ENCODE measurements at regions not wholly inside any gene's neighbourhood (a gene's known extent, or its start where the extent isn't known, plus 50 kb on each side); places are given as distances from the start of the nearest gene placed in this dataset.

GRCh38 chr14:58817846-58818245 is 180.1 kb downstream of the DACT1 start:
- no peak for FAIRE-seq
- H3K27ac ChIP-seq (ENCODE audit: low read depth, low read length): no peak overlapping the region
- DNase-seq (ENCODE audit: low read depth in 1 of 2, low spot score in 2 of 2): no peak
- H3K9ac ChIP-seq (replicated peaks in 1 of 4; ENCODE audit: extremely low read depth in 1 of 4, low read depth in 3 of 4, low read length in 3 of 4): no peak overlapping the region
- H4K20me1 ChIP-seq (replicated peaks in 1 of 2; ENCODE audit: control insufficient read depth in 1 of 2, insufficient read depth in 2 of 2, low read length in 2 of 2): no peaks in the 10 kb centered on the region
- no peak overlapping the region for H2BK15ac ChIP-seq (ENCODE audit: low read length)
- H3K23ac ChIP-seq (ENCODE audit: insufficient read length): no peak overlapping the region
- H3K79me2 ChIP-seq (ENCODE audit: control insufficient read depth in 1 of 2, insufficient read depth in 2 of 2, low read length in 2 of 2): no peaks in the 10 kb centered on the region
- H3K23me2 ChIP-seq (ENCODE audit: low read depth, low read length): no peaks in the 10 kb centered on the region
- no peaks in the 10 kb centered on the region for H3K9me3 ChIP-seq (ENCODE audit: insufficient read depth in 2 of 2, low read depth in 1 of 2, low read length in 1 of 2)
- H3K18ac ChIP-seq (ENCODE audit: extremely low read depth, low read length): no peak overlapping the region
- no peak overlapping the region for H3K14ac ChIP-seq (ENCODE audit: insufficient read length)
- H2AFZ ChIP-seq (ENCODE audit: low read length): no peak overlapping the region
- H2BK12ac ChIP-seq (ENCODE audit: low read depth, low read length): no peak overlapping the region
- no peak overlapping the region for H3K4me2 ChIP-seq (ENCODE audit: insufficient read depth in 1 of 2, low read depth in 2 of 2, low read length in 2 of 2)
- H3K36me3 ChIP-seq (ENCODE audit: control insufficient read depth in 2 of 4, insufficient read depth in 4 of 4, low read length in 3 of 4): no peaks in the 10 kb centered on the region
- ChIA-PET POLR2A (ENCODE audit: partially characterized antibody) (no interaction called here), CTCF (ENCODE audit: partially characterized antibody) (interaction anchor here (0.7 to 4.5 kb wide), 5 partner anchors 9 to 203 kb away, joined by 3 to 30 read pairs (median 3); no protein-coding TSS in a partner anchor)
- no peak overlapping the region for H2AK5ac ChIP-seq (ENCODE audit: low read depth, low read length)
- H4K5ac ChIP-seq (ENCODE audit: insufficient read length, low read depth, low read length): no peak overlapping the region
- WGBS, 2 experiments (ENCODE audit: extremely low coverage in 1 of 2, insufficient coverage in 1 of 2, insufficient read length in 1 of 2, insufficient replicate concordance in 2 of 2, low coverage in 1 of 2, low lambda C conversion rate in 2 of 2, missing lambda C conversion rate in 1 of 2): 96% methylated on average over 1 of the region's 1 CpG; no CpG with 5 or more reads in 1 of the 2 experiments
- H3K79me1 ChIP-seq (ENCODE audit: low read depth, low read length): no peaks in the 10 kb centered on the region
- no peak overlapping the region for H2BK5ac ChIP-seq (ENCODE audit: low read depth, low read length)
- H3K4ac ChIP-seq (replicated peaks; ENCODE audit: insufficient read length, low read depth, low read length): no peak overlapping the region
- no peak overlapping the region for H2BK120ac ChIP-seq (replicated peaks; ENCODE audit: low read depth, low read length)
- no peaks in the 10 kb centered on the region for H3K27me3 ChIP-seq (replicated peaks in 1 of 4; ENCODE audit: control insufficient read depth in 3 of 4, extremely low read depth in 1 of 4, insufficient read depth in 3 of 4, low read length in 3 of 4)
- no peak overlapping the region for H4K8ac ChIP-seq (ENCODE audit: extremely low read depth, insufficient read depth, low read length)
- H4K91ac ChIP-seq (replicated peaks; ENCODE audit: insufficient read length, low read length): no peak overlapping the region
- no peaks in the 10 kb centered on the region for H3K4me1 ChIP-seq (replicated peaks in 1 of 4; ENCODE audit: control insufficient read depth in 3 of 4, insufficient read depth in 4 of 4, low read length in 3 of 4)
- no peak overlapping the region for H2BK20ac ChIP-seq (ENCODE audit: low read length)
- H3K56ac ChIP-seq (replicated peaks; ENCODE audit: insufficient read length, low read depth, low read length): no peak overlapping the region
- H3K4me3 ChIP-seq (ENCODE audit: extremely low read depth in 1 of 4, insufficient read depth in 2 of 4, low read depth in 3 of 4, low read length in 4 of 4): no peak overlapping the region
- no peak for TF ChIP-seq CTBP2 (IDR thresholded peaks at IDR 0.05; ENCODE audit: borderline replicate concordance, insufficient read depth, insufficient read length, low read length)
- no peak for TF ChIP-seq KDM5A (IDR thresholded peaks at IDR 0.05; ENCODE audit: low read length)
- no peak for TF ChIP-seq SP4 (IDR thresholded peaks at IDR 0.05; ENCODE audit: low read length)
- TF ChIP-seq ATF3 (IDR thresholded peaks at IDR 0.05; ENCODE audit: insufficient read depth, low read depth, low read length): no peak
- TF ChIP-seq SAP30 (IDR thresholded peaks at IDR 0.05; ENCODE audit: insufficient read depth, insufficient replicate concordance, low read length): no peak
- TF ChIP-seq RNF2 (IDR thresholded peaks at IDR 0.05; ENCODE audit: borderline replicate concordance, low read depth, low read length, missing control alignments, poor library complexity, severe bottlenecking): no peak
- TF ChIP-seq ZNF274 (IDR thresholded peaks at IDR 0.05; ENCODE audit: borderline replicate concordance, extremely low read depth, low read length): no peak
- TF ChIP-seq BCL11A (IDR thresholded peaks at IDR 0.05; ENCODE audit: low read depth in 2 of 2, low read length in 2 of 2): no peak
- no peak for TF ChIP-seq CEBPB (IDR thresholded peaks at IDR 0.05; ENCODE audit: low read depth, low read length)
- TF ChIP-seq EP300 (IDR thresholded peaks at IDR 0.05; ENCODE audit: borderline replicate concordance in 1 of 2, low read depth in 2 of 2, low read length in 2 of 2): no peak
- TF ChIP-seq GTF2F1 (IDR thresholded peaks at IDR 0.05; ENCODE audit: borderline replicate concordance, low read depth, low read length): no peak
- TF ChIP-seq SIRT6 (IDR thresholded peaks at IDR 0.05; ENCODE audit: low read length): no peak
- no peak for TF ChIP-seq PHF8 (conservative IDR thresholded peaks at IDR 0.05; ENCODE audit: low read depth, low read length)
- no peak for TF ChIP-seq RXRA (IDR thresholded peaks at IDR 0.05; ENCODE audit: insufficient read depth, low read depth, low read length)
